Transverse colon (tissue), 3 donors: ENCODE measurements at regions not wholly inside any gene's neighbourhood (a gene's known extent, or its start where the extent isn't known, plus 50 kb on each side); places are given as distances from the start of the nearest gene placed in this dataset.

Experiments
- POLR2A ChIP-seq: fragments of 450-650 bp; IDR thresholded peaks from one replicate; pipeline ENCODE4 v1.6.1; 2016; ENCODE audit warnings: antibody characterized with exemption, mild to moderate bottlenecking, moderate library complexity
- TF ChIP-seq, protein P1 (sequence below), 5 experiments: fragments of 200-600 bp in 3 of 5; fragments of 450-650 bp in 2 of 5; sonication (generic) in 3 of 5; IDR thresholded peaks; 1 replicate in 2 of 5; 2 replicates in 3 of 5; pipeline ENCODE4 v1.5.1; 2016 to 2017; ENCODE audit warnings: antibody characterized with exemption in 5 of 5, inconsistent platforms in 3 of 5, mild to moderate bottlenecking in 2 of 5, moderate library complexity in 1 of 5

DNA sequence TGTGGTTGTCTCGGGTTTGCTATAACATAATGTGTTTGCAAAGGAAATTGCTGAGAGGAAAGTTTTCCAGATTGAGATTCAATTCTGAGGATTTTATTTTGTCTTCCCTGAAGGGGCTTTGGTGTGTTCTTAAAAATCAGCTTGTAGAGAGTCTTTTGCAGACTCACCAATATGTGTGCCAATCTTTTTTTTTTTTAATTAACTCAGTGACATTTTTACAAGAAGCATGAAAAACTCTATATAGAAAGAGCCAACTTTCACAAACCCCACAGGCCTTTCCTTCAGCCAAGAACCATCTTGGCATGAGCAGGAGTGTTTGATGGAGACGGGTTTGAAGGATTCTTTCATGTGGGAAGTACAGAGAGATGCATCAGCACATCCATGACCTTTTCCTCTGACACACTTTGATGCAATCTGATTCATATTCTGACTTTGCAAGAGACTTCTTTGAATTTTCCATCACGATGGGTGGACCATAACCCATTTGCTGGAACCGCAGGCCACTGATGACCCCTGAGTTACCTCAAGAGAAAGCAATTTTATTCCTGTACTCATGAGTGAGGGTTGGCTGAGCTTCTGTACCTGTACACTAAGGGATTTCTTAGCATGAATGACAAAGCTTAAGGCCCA is 892.6 kb downstream of the XPNPEP1 start:
- TF ChIP-seq, protein P1, sequence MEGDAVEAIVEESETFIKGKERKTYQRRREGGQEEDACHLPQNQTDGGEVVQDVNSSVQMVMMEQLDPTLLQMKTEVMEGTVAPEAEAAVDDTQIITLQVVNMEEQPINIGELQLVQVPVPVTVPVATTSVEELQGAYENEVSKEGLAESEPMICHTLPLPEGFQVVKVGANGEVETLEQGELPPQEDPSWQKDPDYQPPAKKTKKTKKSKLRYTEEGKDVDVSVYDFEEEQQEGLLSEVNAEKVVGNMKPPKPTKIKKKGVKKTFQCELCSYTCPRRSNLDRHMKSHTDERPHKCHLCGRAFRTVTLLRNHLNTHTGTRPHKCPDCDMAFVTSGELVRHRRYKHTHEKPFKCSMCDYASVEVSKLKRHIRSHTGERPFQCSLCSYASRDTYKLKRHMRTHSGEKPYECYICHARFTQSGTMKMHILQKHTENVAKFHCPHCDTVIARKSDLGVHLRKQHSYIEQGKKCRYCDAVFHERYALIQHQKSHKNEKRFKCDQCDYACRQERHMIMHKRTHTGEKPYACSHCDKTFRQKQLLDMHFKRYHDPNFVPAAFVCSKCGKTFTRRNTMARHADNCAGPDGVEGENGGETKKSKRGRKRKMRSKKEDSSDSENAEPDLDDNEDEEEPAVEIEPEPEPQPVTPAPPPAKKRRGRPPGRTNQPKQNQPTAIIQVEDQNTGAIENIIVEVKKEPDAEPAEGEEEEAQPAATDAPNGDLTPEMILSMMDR (IDR thresholded peaks at IDR 0.05): no peak
- no peak for TF ChIP-seq POLR2A
